DMS153 treated with DMSO at 0.1 percent for 48 hours (cell line): ENCODE measurements at regions not wholly inside any gene's neighbourhood (a gene's known extent, or its start where the extent isn't known, plus 50 kb on each side); places are given as distances from the start of the nearest gene placed in this dataset.

Experiments used
- DNase-seq: peaks from one replicate; lab custom pipeline; 2025; ENCODE audit not compliant: unreplicated experiment; lab: John Stamatoyannopoulos, UW

GRCh38 chr2:82652117-82652516 lies 1807.0 kb downstream of the SUCLG1 start:
- no peak for DNase-seq

- no peak for DNase-seq
Observed at GRCh38 chr2:82650038-82650437, 1809.0 kb downstream of the SUCLG1 start.

GRCh38 chr2:82641598-82642180 lies 1817.4 kb downstream of the SUCLG1 start:
- DNase-seq: no peak

- no peak for DNase-seq
Observed at GRCh38 chr2:82636402-82637020, 1822.6 kb downstream of the SUCLG1 start.

- no peak for DNase-seq
Observed at GRCh38 chr2:82599021-82599420, 1860.1 kb downstream of the SUCLG1 start.

GRCh38 chr2:82596581-82596980 lies 1862.5 kb downstream of the SUCLG1 start:
- DNase-seq: no peak

- DNase-seq: no peak
Observed at GRCh38 chr2:82591718-82592117, 1867.4 kb downstream of the SUCLG1 start.

GRCh38 chr2:82576656-82577055 lies 1882.4 kb downstream of the SUCLG1 start:
- DNase-seq: no peak

GRCh38 chr2:82539280-82539621 lies 1919.8 kb downstream of the SUCLG1 start:
- DNase-seq: no peak

- DNase-seq: no peak
Observed at GRCh38 chr2:82538590-82539279, 1920.3 kb downstream of the SUCLG1 start.

- no peak for DNase-seq
Observed at GRCh38 chr2:82528288-82528687, 1930.8 kb downstream of the SUCLG1 start.

GRCh38 chr2:82527124-82527523 lies 1932.0 kb downstream of the SUCLG1 start:
- DNase-seq: no peak

- no peak for DNase-seq
Observed at GRCh38 chr2:82526277-82526676, 1932.8 kb downstream of the SUCLG1 start.

- DNase-seq: no peak
Observed at GRCh38 chr2:82525744-82526143, 1933.3 kb downstream of the SUCLG1 start.

- no peak for DNase-seq
Observed at GRCh38 chr2:82524826-82525225, 1934.3 kb downstream of the SUCLG1 start.

GRCh38 chr2:82511894-82512293 lies 1947.2 kb downstream of the SUCLG1 start:
- no peak for DNase-seq

GRCh38 chr2:82508702-82509101 lies 1950.4 kb downstream of the SUCLG1 start:
- no peak for DNase-seq

GRCh38 chr2:82507657-82508056 lies 1951.4 kb downstream of the SUCLG1 start:
- no peak for DNase-seq

GRCh38 chr2:82501217-82501616 lies 1957.9 kb downstream of the SUCLG1 start:
- DNase-seq: no peak

GRCh38 chr2:82498777-82499443 lies 1960.2 kb downstream of the SUCLG1 start:
- no peak for DNase-seq

- no peak for DNase-seq
Observed at GRCh38 chr2:82494739-82495138, 1964.3 kb downstream of the SUCLG1 start.

- no peak for DNase-seq
Observed at GRCh38 chr2:82491591-82491990, 1967.5 kb downstream of the SUCLG1 start.
